ENCODE measurements at regions not wholly inside any gene's neighbourhood (a gene's known extent, or its start where the extent isn't known, plus 50 kb on each side); places are given as distances from the start of the nearest gene placed in this dataset.

DNA sequence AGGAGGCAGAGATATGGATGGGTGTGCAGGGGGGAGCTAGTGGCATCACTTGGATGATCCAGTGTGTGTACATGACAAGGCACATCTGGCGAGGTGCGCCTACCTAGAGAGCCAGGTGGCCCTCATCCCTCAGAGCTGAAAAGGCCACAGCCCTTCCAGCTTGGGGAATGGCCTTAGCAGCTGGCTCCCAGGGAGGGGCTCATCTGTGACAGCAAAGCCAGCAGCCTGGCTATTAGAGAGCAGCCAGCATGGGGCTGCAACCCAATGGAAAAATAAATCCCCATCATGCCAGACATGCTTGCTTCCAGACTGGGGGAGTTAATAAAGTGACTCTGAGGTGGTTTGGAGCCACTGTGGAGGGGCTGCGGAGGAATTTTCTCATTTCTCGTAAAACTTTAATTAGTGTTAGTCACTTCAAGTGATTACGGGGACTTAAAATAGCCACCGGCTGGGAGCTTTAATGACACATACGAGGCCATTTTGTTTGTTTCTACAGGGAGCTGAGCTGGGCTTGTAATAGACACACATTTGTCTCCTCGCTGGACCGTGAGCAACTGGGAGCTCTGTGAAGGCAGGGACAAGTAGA, 111.2 kb upstream of the ALX4 start:
- Histone ChIP-seq H3K36me3 (ENCODE audit: control insufficient read depth in 2 of 2, extremely low read depth in 1 of 2, insufficient read depth in 1 of 2, low read length in 1 of 2) (no peaks in the 10 kb centered on the region), H3K4me1 (ENCODE audit: control insufficient read depth in 1 of 2, extremely low read depth in 1 of 2, insufficient read depth in 2 of 2, low read length in 2 of 2) (no peaks in the 10 kb centered on the region), H3K4me3 (ENCODE audit: control insufficient read depth in 1 of 2, extremely low read depth in 1 of 2, low read length in 1 of 2) (no peak overlapping the region), H3K9me3 (no peaks in the 10 kb centered on the region), H3K27ac (ENCODE audit: low read length) (no peak overlapping the region), H3K27me3 (replicated peaks in 1 of 2; ENCODE audit: control insufficient read depth in 2 of 2, extremely low read depth in 1 of 2, insufficient read depth in 2 of 2, low read length in 1 of 2) (peaks cover 0 to 19% of the 10 kb centered on the region in 2 experiments)
- DNase-seq (no peak), ATAC-seq (replicated peaks in 1 of 4) (no peak)
- peaks cover 0 to 3% (median 0%) of the 10 kb centered on the region in 3 donors for H3K9me3 Mint-ChIP-seq
- no peaks in the 10 kb centered on the region for H3K36me3 Mint-ChIP-seq
- POLR2A ChIA-PET: no interaction called here
- no peaks in the 10 kb centered on the region for H3K4me1 Mint-ChIP-seq
- H3K4me3 Mint-ChIP-seq: no peak overlapping the region
- H3K27me3 Mint-ChIP-seq: peaks cover 35 to 38% of the 10 kb centered on the region in 2 donors
- WGBS (ENCODE audit: insufficient coverage): 83% methylated on average over 9 of the region's 9 CpGs
- CTCF ChIA-PET: no interaction called here
- H3K27ac Mint-ChIP-seq: no peak overlapping the region

DNA sequence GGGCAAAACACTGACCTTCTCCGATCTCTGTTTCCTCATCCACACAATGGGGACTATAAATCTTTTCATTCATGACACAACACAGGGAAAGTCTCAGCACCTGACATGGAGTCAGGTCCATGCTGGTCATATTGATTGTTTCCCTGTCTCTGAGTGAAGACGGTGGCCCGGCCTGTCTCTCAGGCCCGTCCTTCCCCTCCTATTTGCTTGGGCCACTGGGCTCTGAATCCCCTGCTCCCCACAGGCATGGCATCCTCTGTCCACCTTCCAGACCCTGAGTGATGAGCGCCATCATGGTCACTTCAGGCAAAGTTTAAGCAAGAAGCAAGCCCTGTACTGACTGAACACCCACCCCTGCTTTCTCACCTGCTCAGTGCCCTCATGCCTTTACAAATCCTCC, 113.3 kb upstream of the ALX4 start:
- CTCF ChIA-PET: no interaction called here
- H3K27ac Mint-ChIP-seq: no peak overlapping the region
- POLR2A ChIA-PET: no interaction called here
- Histone ChIP-seq H3K27ac (ENCODE audit: low read length) (no peak overlapping the region), H3K4me3 (ENCODE audit: control insufficient read depth in 1 of 2, extremely low read depth in 1 of 2, low read length in 1 of 2) (no peak overlapping the region), H3K9me3 (no peaks in the 10 kb centered on the region), H3K36me3 (ENCODE audit: control insufficient read depth in 2 of 2, extremely low read depth in 1 of 2, insufficient read depth in 1 of 2, low read length in 1 of 2) (no peaks in the 10 kb centered on the region), H3K27me3 (replicated peaks in 1 of 2; ENCODE audit: control insufficient read depth in 2 of 2, extremely low read depth in 1 of 2, insufficient read depth in 2 of 2, low read length in 1 of 2) (peaks cover 0 to 21% of the 10 kb centered on the region in 2 experiments), H3K4me1 (ENCODE audit: control insufficient read depth in 1 of 2, extremely low read depth in 1 of 2, insufficient read depth in 2 of 2, low read length in 2 of 2) (no peaks in the 10 kb centered on the region)
- H3K4me1 Mint-ChIP-seq: no peaks in the 10 kb centered on the region
- peaks cover 44 to 47% of the 10 kb centered on the region in 2 donors for H3K27me3 Mint-ChIP-seq
- ATAC-seq (replicated peaks in 1 of 4) (no peak), DNase-seq (no peak)
- no peak overlapping the region for H3K4me3 Mint-ChIP-seq
- WGBS (ENCODE audit: insufficient coverage): 77% methylated on average over 5 of the region's 5 CpGs
- H3K36me3 Mint-ChIP-seq: no peaks in the 10 kb centered on the region
- H3K9me3 Mint-ChIP-seq: no peaks in the 10 kb centered on the region

DNA sequence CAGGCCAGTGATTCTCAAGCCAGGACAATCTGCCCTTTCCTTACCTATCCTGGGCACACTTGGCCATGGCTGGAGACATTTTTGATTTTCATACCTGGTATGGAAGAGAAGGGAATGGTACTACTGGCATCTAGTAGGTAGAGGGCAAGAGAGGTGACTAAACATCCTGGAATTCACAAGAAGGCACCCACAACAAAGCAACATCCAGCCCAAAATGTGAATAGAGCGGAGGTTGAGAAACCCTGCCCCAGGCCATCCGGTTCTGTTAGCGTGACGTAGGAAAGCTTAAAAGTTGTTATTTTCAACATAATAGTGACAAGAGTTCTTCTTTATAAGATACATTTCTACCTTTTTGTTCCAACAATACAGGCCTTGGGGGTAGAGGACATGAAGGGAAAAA, 114.9 kb upstream of the ALX4 start:
- Histone ChIP-seq H3K36me3 (ENCODE audit: control insufficient read depth in 2 of 2, extremely low read depth in 1 of 2, insufficient read depth in 1 of 2, low read length in 1 of 2) (no peaks in the 10 kb centered on the region), H3K27me3 (replicated peaks in 1 of 2; ENCODE audit: control insufficient read depth in 2 of 2, extremely low read depth in 1 of 2, insufficient read depth in 2 of 2, low read length in 1 of 2) (peaks cover 0 to 25% of the 10 kb centered on the region in 2 experiments), H3K4me3 (ENCODE audit: control insufficient read depth in 1 of 2, extremely low read depth in 1 of 2, low read length in 1 of 2) (no peak overlapping the region), H3K27ac (ENCODE audit: low read length) (no peak overlapping the region), H3K4me1 (ENCODE audit: control insufficient read depth in 1 of 2, extremely low read depth in 1 of 2, insufficient read depth in 2 of 2, low read length in 2 of 2) (no peaks in the 10 kb centered on the region), H3K9me3 (no peaks in the 10 kb centered on the region)
- no CpG with 5 or more reads among the region's 4 CpGs for WGBS (ENCODE audit: insufficient coverage)
- ChIA-PET POLR2A (no interaction called here), CTCF (no interaction called here)
- ATAC-seq (replicated peaks in 1 of 4): no peak
- Mint-ChIP-seq H3K27me3 (peaks cover 41 to 44% of the 10 kb centered on the region in 2 donors), H3K4me1 (no peaks in the 10 kb centered on the region), H3K4me3 (no peak overlapping the region), H3K9me3 (no peaks in the 10 kb centered on the region), H3K36me3 (no peaks in the 10 kb centered on the region), H3K27ac (no peak overlapping the region)
- DNase-seq: no peak

DNA sequence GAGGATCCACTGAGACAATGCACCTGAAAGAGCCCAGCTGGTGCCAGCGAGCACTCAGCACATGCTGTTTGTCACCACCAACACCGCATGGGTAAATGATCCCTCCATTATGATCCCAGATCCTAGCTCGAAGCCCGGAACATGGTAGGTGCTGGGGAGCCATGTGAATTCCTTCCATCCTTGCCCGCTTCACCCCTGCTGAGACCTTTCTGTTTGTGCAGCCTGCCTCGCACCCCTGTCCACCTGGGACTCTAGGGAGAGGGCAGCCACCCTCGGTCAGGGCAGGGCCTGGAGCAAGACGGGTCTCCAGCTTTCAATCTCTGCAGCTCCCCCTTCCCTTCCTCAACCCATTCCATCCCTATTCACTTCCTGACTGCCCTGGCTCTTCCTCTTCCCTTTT, 116.2 kb upstream of the ALX4 start:
- no peaks in the 10 kb centered on the region for H3K9me3 Mint-ChIP-seq
- H3K27me3 ChIP-seq (replicated peaks in 1 of 2; ENCODE audit: control insufficient read depth in 2 of 2, extremely low read depth in 1 of 2, insufficient read depth in 2 of 2, low read length in 1 of 2): peaks cover 0 to 24% of the 10 kb centered on the region in 2 experiments
- ChIA-PET POLR2A (no interaction called here), CTCF (no interaction called here)
- H3K36me3 Mint-ChIP-seq: no peaks in the 10 kb centered on the region
- DNase-seq (no peak), ATAC-seq (replicated peaks in 1 of 4) (no peak)
- no peak overlapping the region for H3K4me3 ChIP-seq (ENCODE audit: control insufficient read depth in 1 of 2, extremely low read depth in 1 of 2, low read length in 1 of 2)
- 79% methylated on average over 7 of the region's 8 CpGs for WGBS (ENCODE audit: insufficient coverage)
- H3K27ac ChIP-seq (ENCODE audit: low read length): no peak overlapping the region
- H3K9me3 ChIP-seq: no peaks in the 10 kb centered on the region
- H3K4me1 Mint-ChIP-seq: no peaks in the 10 kb centered on the region
- no peaks in the 10 kb centered on the region for H3K36me3 ChIP-seq (ENCODE audit: control insufficient read depth in 2 of 2, extremely low read depth in 1 of 2, insufficient read depth in 1 of 2, low read length in 1 of 2)
- H3K4me1 ChIP-seq (ENCODE audit: control insufficient read depth in 1 of 2, extremely low read depth in 1 of 2, insufficient read depth in 2 of 2, low read length in 2 of 2): no peaks in the 10 kb centered on the region
- H3K27me3 Mint-ChIP-seq: peaks cover 42 to 44% of the 10 kb centered on the region in 2 donors
- no peak overlapping the region for H3K27ac Mint-ChIP-seq
- H3K4me3 Mint-ChIP-seq: no peak overlapping the region

DNA sequence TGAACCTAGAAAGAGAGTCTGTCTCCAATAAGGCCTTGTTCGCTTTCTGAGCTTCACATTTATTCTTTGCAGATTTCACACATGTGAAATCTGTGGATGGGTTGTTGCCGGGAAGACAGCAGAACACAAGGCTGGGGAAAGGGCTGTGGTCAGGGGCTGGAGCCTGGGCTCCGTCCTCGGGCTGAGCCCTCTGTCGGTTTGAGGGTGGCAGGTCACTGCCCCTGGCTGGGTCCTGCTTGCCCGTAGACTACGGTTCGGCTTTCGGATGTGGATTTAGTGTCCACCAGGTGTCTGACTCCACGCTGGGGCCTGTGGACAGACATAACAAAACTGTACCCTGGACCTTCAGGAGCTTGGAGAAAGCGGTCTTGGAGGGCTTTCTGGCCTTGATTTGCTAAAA, 117.0 kb upstream of the ALX4 start:
- Mint-ChIP-seq H3K9me3 (no peaks in the 10 kb centered on the region), H3K27me3 (peaks cover 39 to 44% of the 10 kb centered on the region in 2 donors)

DNA sequence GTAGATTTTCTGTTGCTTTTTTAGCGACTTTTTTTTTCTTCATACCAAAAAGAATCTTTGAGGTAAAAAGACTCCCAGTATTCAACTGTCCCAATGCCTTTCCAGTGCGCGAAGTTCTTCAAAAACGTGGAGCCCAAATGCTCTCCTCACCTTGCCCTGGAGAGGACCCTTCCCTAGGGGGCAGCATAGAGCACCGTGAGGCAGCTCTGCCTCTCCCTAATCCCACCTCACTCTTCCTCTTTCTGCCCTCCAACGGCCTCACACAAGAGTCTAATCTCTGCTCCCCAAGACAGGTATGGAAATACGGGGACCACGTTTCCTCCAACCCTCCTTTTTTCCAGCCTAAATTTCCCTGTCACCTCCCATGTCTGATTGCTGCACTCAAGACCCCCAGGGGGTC, 117.5 kb upstream of the ALX4 start:
- 43% methylated on average over 7 of the region's 8 CpGs for WGBS (ENCODE audit: insufficient coverage)

More for the DNA sequence above, 117.0 kb upstream of the ALX4 start:
- ATAC-seq (replicated peaks in 1 of 4) (no peak), DNase-seq (no peak)
- ChIA-PET CTCF (no interaction called here), POLR2A (no interaction called here)
- no peaks in the 10 kb centered on the region for H3K9me3 ChIP-seq
- H3K27ac ChIP-seq (ENCODE audit: low read length): no peak overlapping the region
- no peaks in the 10 kb centered on the region for H3K36me3 ChIP-seq (ENCODE audit: control insufficient read depth in 2 of 2, extremely low read depth in 1 of 2, insufficient read depth in 1 of 2, low read length in 1 of 2)
- no peaks in the 10 kb centered on the region for H3K36me3 Mint-ChIP-seq
- no peak overlapping the region for H3K4me3 Mint-ChIP-seq
- H3K27ac Mint-ChIP-seq: no peak overlapping the region
- H3K4me1 ChIP-seq (ENCODE audit: control insufficient read depth in 1 of 2, extremely low read depth in 1 of 2, insufficient read depth in 2 of 2, low read length in 2 of 2): no peaks in the 10 kb centered on the region
- WGBS (ENCODE audit: insufficient coverage): 78% methylated on average over 11 of the region's 11 CpGs
- no peaks in the 10 kb centered on the region for H3K4me1 Mint-ChIP-seq
- H3K4me3 ChIP-seq (ENCODE audit: control insufficient read depth in 1 of 2, extremely low read depth in 1 of 2, low read length in 1 of 2): no peak overlapping the region
- peaks cover 0 to 23% of the 10 kb centered on the region in 2 experiments for H3K27me3 ChIP-seq (replicated peaks in 1 of 2; ENCODE audit: control insufficient read depth in 2 of 2, extremely low read depth in 1 of 2, insufficient read depth in 2 of 2, low read length in 1 of 2)

DNA sequence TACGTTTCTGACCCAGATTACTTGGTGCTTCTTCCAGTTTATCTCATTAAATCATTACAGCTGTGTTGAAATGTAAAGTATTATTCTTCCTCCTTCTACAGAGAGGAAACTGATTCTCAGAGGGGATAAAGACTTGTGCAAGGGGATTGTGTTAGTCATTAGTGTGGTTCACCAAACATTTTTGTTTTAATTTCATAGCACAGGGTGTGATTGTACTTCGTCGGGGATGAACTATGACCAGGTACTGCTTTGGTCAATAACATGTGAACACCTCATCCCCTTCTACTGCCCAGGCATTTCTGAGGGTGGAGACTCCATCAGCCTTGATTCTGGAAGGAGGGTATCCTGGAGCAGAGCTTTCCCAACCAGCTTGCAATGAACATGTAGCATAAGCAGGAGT, 120.2 kb upstream of the ALX4 start:
- CTCF ChIA-PET: no interaction called here
- Mint-ChIP-seq H3K4me1 (no peaks in the 10 kb centered on the region), H3K36me3 (no peaks in the 10 kb centered on the region), H3K27me3 (peaks cover 27 to 38% of the 10 kb centered on the region in 2 donors), H3K9me3 (no peaks in the 10 kb centered on the region), H3K4me3 (no peak overlapping the region), H3K27ac (no peak overlapping the region)
- Histone ChIP-seq H3K9me3 (no peaks in the 10 kb centered on the region), H3K27me3 (replicated peaks in 1 of 2; ENCODE audit: control insufficient read depth in 2 of 2, extremely low read depth in 1 of 2, insufficient read depth in 2 of 2, low read length in 1 of 2) (peaks cover 0 to 9% of the 10 kb centered on the region in 2 experiments), H3K27ac (ENCODE audit: low read length) (no peak overlapping the region), H3K4me1 (ENCODE audit: control insufficient read depth in 1 of 2, extremely low read depth in 1 of 2, insufficient read depth in 2 of 2, low read length in 2 of 2) (no peaks in the 10 kb centered on the region), H3K36me3 (ENCODE audit: control insufficient read depth in 2 of 2, extremely low read depth in 1 of 2, insufficient read depth in 1 of 2, low read length in 1 of 2) (no peaks in the 10 kb centered on the region), H3K4me3 (ENCODE audit: control insufficient read depth in 1 of 2, extremely low read depth in 1 of 2, low read length in 1 of 2) (no peak overlapping the region)
- WGBS (ENCODE audit: insufficient coverage): no CpG with 5 or more reads among the region's 3 CpGs
- ATAC-seq (replicated peaks in 1 of 4) (no peak), DNase-seq (no peak)
- POLR2A ChIA-PET: no interaction called here

More for the DNA sequence above, 117.5 kb upstream of the ALX4 start:
- peaks cover 0 to 23% of the 10 kb centered on the region in 2 experiments for H3K27me3 ChIP-seq (replicated peaks in 1 of 2; ENCODE audit: control insufficient read depth in 2 of 2, extremely low read depth in 1 of 2, insufficient read depth in 2 of 2, low read length in 1 of 2)
- ChIA-PET POLR2A (no interaction called here), CTCF (no interaction called here)
- DNase-seq: no peak
- Mint-ChIP-seq H3K27ac (no peak overlapping the region), H3K9me3 (no peaks in the 10 kb centered on the region), H3K4me1 (no peaks in the 10 kb centered on the region), H3K27me3 (peaks cover 38 to 42% of the 10 kb centered on the region in 2 donors), H3K36me3 (no peaks in the 10 kb centered on the region), H3K4me3 (no peak overlapping the region)
- H3K27ac ChIP-seq (ENCODE audit: low read length): no peak overlapping the region
- no peak for ATAC-seq (replicated peaks in 1 of 4)
- no peak overlapping the region for H3K4me3 ChIP-seq (ENCODE audit: control insufficient read depth in 1 of 2, extremely low read depth in 1 of 2, low read length in 1 of 2)
- no peaks in the 10 kb centered on the region for H3K36me3 ChIP-seq (ENCODE audit: control insufficient read depth in 2 of 2, extremely low read depth in 1 of 2, insufficient read depth in 1 of 2, low read length in 1 of 2)
- no peaks in the 10 kb centered on the region for H3K4me1 ChIP-seq (ENCODE audit: control insufficient read depth in 1 of 2, extremely low read depth in 1 of 2, insufficient read depth in 2 of 2, low read length in 2 of 2)
- no peaks in the 10 kb centered on the region for H3K9me3 ChIP-seq
